K562 (cell line): ENCODE measurements at regions not wholly inside any gene's neighbourhood (a gene's known extent, or its start where the extent isn't known, plus 50 kb on each side); places are given as distances from the start of the nearest gene placed in this dataset.

Experiments
- ATAC-seq: fragments of 200-7000 bp; cut with Tn5 transposase; 3 replicates; pipeline ENCODE4 v1.9.1; 2020; ENCODE audit warnings: moderate library complexity
- BruUV-seq: library from RNA; stranded (reverse); fragments of 400-500 nt; replicated peaks from 2 replicates; lab custom pipeline; 2021; lab: Mats Ljungman, UMichigan
- CTCF ChIA-PET: fragments of 300-600 bp; formaldehyde crosslinking; extraction: SDS; loops from one replicate; lab custom pipeline; 2021; ENCODE audit warnings: low intra/inter-chr PET ratio; lab: Yijun Ruan, JAX
- POLR2A ChIA-PET: fragments of 300-600, 350-650 bp; sonication (Branson Sonifier 250); formaldehyde crosslinking; extraction: SDS; loops from one replicate; lab custom pipeline; 2021; ENCODE audit warnings: antibody characterized with exemption, inconsistent platforms; lab: Yijun Ruan, JAX
- DNase-seq, 4 experiments: peaks; one replicate each; pipeline versions ENCODE4 v3.0.0 to v3.0.0-alpha.2; 2011 to 2018; ENCODE audit warnings: low spot score in 3 of 4, mixed read lengths in 3 of 4; ENCODE audit errors: extremely low read depth in 1 of 4
- FAIRE-seq: peaks from 2 replicates; lab custom pipeline; 2011; peaks lifted over from hg19 to GRCh38; lab: Jason Lieb, UNC
- H2AFZ ChIP-seq: 2 replicates; pipeline ENCODE4 v1.6.0; 2011; ENCODE audit warnings: low read depth, low read length, control low read depth, inconsistent platforms
- H3K27ac ChIP-seq: fragments of 200-600 bp; 3 replicates; pipeline ENCODE4 v1.8.0; 2011; ENCODE audit warnings: low read depth, mild to moderate bottlenecking, control low read depth, inconsistent platforms, low read length, moderate library complexity, mixed read lengths; ENCODE audit errors: extremely low read depth
- H3K27me3 ChIP-seq, 2 experiments: fragments of 300-600 bp in 1 of 2; 2 replicates in 1 of 2; 3 replicates in 1 of 2; pipeline versions ENCODE4 v1.6.0 to v1.8.0; 2011; ENCODE audit warnings: inconsistent platforms in 2 of 2, low read length in 2 of 2, mild to moderate bottlenecking in 1 of 2, mixed read lengths in 1 of 2, moderate library complexity in 1 of 2; ENCODE audit not compliant: control insufficient read depth in 2 of 2, insufficient read depth in 2 of 2
- H3K36me3 ChIP-seq: fragments of 300-600 bp; 3 replicates; pipeline ENCODE4 v1.8.0; 2011; ENCODE audit warnings: mild to moderate bottlenecking, low read length, inconsistent platforms; ENCODE audit not compliant: control insufficient read depth, insufficient read depth
- H3K4me1 ChIP-seq, 2 experiments: fragments of 200-600 bp in 1 of 2; replicated peaks in 1 of 2; 2 replicates in 1 of 2; 3 replicates in 1 of 2; pipeline versions ENCODE4 v1.5.1 to v1.8.0; 2011; ENCODE audit warnings: inconsistent platforms in 2 of 2, low read length in 2 of 2, mild to moderate bottlenecking in 1 of 2, mixed read lengths in 1 of 2, moderate library complexity in 1 of 2; ENCODE audit not compliant: control insufficient read depth in 2 of 2, insufficient read depth in 2 of 2
- H3K4me2 ChIP-seq: 2 replicates; pipeline ENCODE4 v1.6.1; 2011; ENCODE audit warnings: low read length, control low read depth, inconsistent platforms, mixed read lengths; ENCODE audit not compliant: insufficient read depth
- H3K4me3 ChIP-seq: fragments of 200-600 bp; sonication (generic), shearing (Covaris generic); 2 replicates; pipeline ENCODE4 v1.5.1; 2016; ENCODE audit warnings: control low read depth, inconsistent platforms
- H3K79me2 ChIP-seq: fragments of 200-600 bp; 3 replicates; pipeline ENCODE4 v1.8.0; 2011; ENCODE audit warnings: low read length, inconsistent platforms; ENCODE audit not compliant: control insufficient read depth, insufficient read depth
- H3K9ac ChIP-seq, 2 experiments: 2 replicates each; pipeline versions ENCODE4 v1.6.0 to v1.6.1; 2011; ENCODE audit warnings: low read depth in 2 of 2, low read length in 2 of 2, control low read depth in 1 of 2, inconsistent platforms in 1 of 2, mild to moderate bottlenecking in 1 of 2, mixed read lengths in 1 of 2; ENCODE audit not compliant: insufficient read depth in 1 of 2
- H3K9me1 ChIP-seq: one replicate; pipeline ENCODE4 v1.6.0; 2011; ENCODE audit warnings: inconsistent platforms, mild to moderate bottlenecking, low read length, moderate library complexity; ENCODE audit not compliant: control insufficient read depth, insufficient read depth
- H3K9me3 ChIP-seq: replicated peaks from 2 replicates; pipeline ENCODE4 v1.5.1; 2011; ENCODE audit warnings: low read depth, low read length, inconsistent platforms; ENCODE audit not compliant: control insufficient read depth, insufficient read depth
- H4K20me1 ChIP-seq: replicated peaks from 2 replicates; pipeline ENCODE4 v1.6.1; 2011; ENCODE audit warnings: low read length, inconsistent platforms, mixed read lengths; ENCODE audit not compliant: control insufficient read depth, insufficient read depth
- CCNT2 ChIP-seq: IDR thresholded peaks from 2 replicates; pipeline ENCODE4 v1.6.1; 2011; ENCODE audit warnings: borderline replicate concordance, low read depth, mild to moderate bottlenecking, moderate library complexity, mixed read lengths, low read length; ENCODE audit not compliant: insufficient read length; ENCODE audit errors: extremely low read depth
- CREB1 ChIP-seq, 2 experiments: sonication (generic) in 1 of 2; formaldehyde crosslinking in 1 of 2; IDR thresholded peaks; 2 replicates each; pipeline versions ENCODE4 v1.6.1 to v1.8.0; 2012 to 2022; ENCODE audit warnings: inconsistent platforms in 1 of 2, mild to moderate bottlenecking in 1 of 2, missing genetic modification reagents in 1 of 2, moderate library complexity in 1 of 2
- EHMT2 ChIP-seq: fragments of 450-650 bp; IDR thresholded peaks from 2 replicates; pipeline ENCODE4 v1.6.1; 2018; ENCODE audit warnings: antibody characterized with exemption
- KLF6 ChIP-seq: fragments of 250-450 bp; sonication (Bioruptor Pico); IDR thresholded peaks from 2 replicates; pipeline ENCODE4 v1.4.0; 2020; ENCODE audit warnings: mild to moderate bottlenecking, moderate library complexity, borderline replicate concordance
- NFYB ChIP-seq: IDR thresholded peaks from 2 replicates; pipeline ENCODE4 v1.6.1; 2011; ENCODE audit warnings: mild to moderate bottlenecking, moderate library complexity; ENCODE audit not compliant: insufficient read length; ENCODE audit errors: extremely low read depth
- TCF15 ChIP-seq: fragments of 250-450 bp; sonication (Bioruptor Pico); IDR thresholded peaks from 2 replicates; pipeline ENCODE4 v1.8.0; 2022; ENCODE audit warnings: moderate library complexity, mild to moderate bottlenecking, inconsistent platforms
- ZNF639 ChIP-seq, 2 experiments: fragments of 200-800 bp in 1 of 2; sonication (Bioruptor generic) in 1 of 2; sonication (generic) in 1 of 2; formaldehyde crosslinking in 1 of 2; IDR thresholded peaks in 1 of 2; conservative IDR thresholded peaks in 1 of 2; 2 replicates each; pipeline versions ENCODE4 v1.5.0 to v1.6.1; 2016 to 2020; ENCODE audit warnings: missing compliant biosample characterization in 1 of 2, missing genetic modification characterization in 1 of 2, missing genetic modification reagents in 1 of 2
- WGBS: fragments of 100-300 bp; shearing (Covaris generic); methylation state at CpG from one replicate; pipeline ENCODE4 v1.1.6; 2016; ENCODE audit warnings: low coverage, mixed read lengths; ENCODE audit not compliant: insufficient coverage; ENCODE audit errors: missing lambda C conversion rate; 5-methylcytosine and 5-hydroxymethylcytosine counted together
- in situ Hi-C: fragments of 300-500 bp; cut with MboI; formaldehyde crosslinking; loops from 4 replicates; pipeline ENCODE4 v1.15.0; 2018; ENCODE audit warnings: inconsistent platforms, mixed read lengths
- intact Hi-C: fragments of 100-400 bp; cut with micrococcal nuclease; formaldehyde crosslinking; loops from 2 replicates; pipeline ENCODE4 v1.14.2; 2022
- TF ChIP-seq, protein P1 (sequence below): sonication (generic); formaldehyde crosslinking; IDR thresholded peaks from 2 replicates; pipeline ENCODE4 v1.4.0; 2020; ENCODE audit warnings: mild to moderate bottlenecking, missing genetic modification reagents
- TF ChIP-seq, protein P2 (sequence below): fragments of 450-650 bp; formaldehyde crosslinking; IDR thresholded peaks from 2 replicates; pipeline ENCODE4 v1.4.0; 2022; ENCODE audit warnings: missing genetic modification characterization

- WGBS: 0% methylated on average over 1 of the region's 1 CpG
- intact Hi-C loops (no loop called here), in situ Hi-C loops (no loop called here)
- Histone ChIP-seq H3K4me1 (no peaks in the 10 kb centered on the region), H3K27me3 (no peaks in the 10 kb centered on the region), H3K79me2 (no peaks in the 10 kb centered on the region), H3K9me3 (no peaks in the 10 kb centered on the region), H3K9me1 (no peaks in the 10 kb centered on the region), H2AFZ (no peak overlapping the region), H3K36me3 (no peaks in the 10 kb centered on the region), H4K20me1 (no peaks in the 10 kb centered on the region), H3K9ac (no peak overlapping the region), H3K27ac (no peak overlapping the region), H3K4me2 (no peak overlapping the region), H3K4me3 (no peak overlapping the region)
- DNase-seq: no peak
- FAIRE-seq: no peak
- ChIA-PET CTCF (no interaction called here), POLR2A (no interaction called here)
- TF ChIP-seq EHMT2: no peak
- no TSS peak for BruUV-seq
- no peak for ATAC-seq
Observed at GRCh38 chr10:57830877-57831560, 436.7 kb downstream of the IPMK start.

- no TSS peak for BruUV-seq
- CTCF ChIA-PET: no interaction called here
- FAIRE-seq: no peak
- TF ChIP-seq ZNF639 (CRISPR knock-in tag; conservative IDR thresholded peaks at IDR 0.05 in 1 of 2, IDR thresholded peaks at IDR 0.05 in 1 of 2): no peak
- no peak for TF ChIP-seq NFYB
- no peak for TF ChIP-seq CCNT2
- no peak for TF ChIP-seq TCF15 (CRISPR knock-in tag)
- TF ChIP-seq CREB1 (IDR thresholded peaks at IDR 0.05): no peak
- no peak for TF ChIP-seq CREB1 (CRISPR knock-in tag; IDR thresholded peaks at IDR 0.05)
- TF ChIP-seq KLF6 (CRISPR knock-in tag): no peak
- TF ChIP-seq, protein P1, sequence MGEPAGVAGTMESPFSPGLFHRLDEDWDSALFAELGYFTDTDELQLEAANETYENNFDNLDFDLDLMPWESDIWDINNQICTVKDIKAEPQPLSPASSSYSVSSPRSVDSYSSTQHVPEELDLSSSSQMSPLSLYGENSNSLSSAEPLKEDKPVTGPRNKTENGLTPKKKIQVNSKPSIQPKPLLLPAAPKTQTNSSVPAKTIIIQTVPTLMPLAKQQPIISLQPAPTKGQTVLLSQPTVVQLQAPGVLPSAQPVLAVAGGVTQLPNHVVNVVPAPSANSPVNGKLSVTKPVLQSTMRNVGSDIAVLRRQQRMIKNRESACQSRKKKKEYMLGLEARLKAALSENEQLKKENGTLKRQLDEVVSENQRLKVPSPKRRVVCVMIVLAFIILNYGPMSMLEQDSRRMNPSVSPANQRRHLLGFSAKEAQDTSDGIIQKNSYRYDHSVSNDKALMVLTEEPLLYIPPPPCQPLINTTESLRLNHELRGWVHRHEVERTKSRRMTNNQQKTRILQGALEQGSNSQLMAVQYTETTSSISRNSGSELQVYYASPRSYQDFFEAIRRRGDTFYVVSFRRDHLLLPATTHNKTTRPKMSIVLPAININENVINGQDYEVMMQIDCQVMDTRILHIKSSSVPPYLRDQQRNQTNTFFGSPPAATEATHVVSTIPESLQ (CRISPR knock-in tag): no peak
- TF ChIP-seq, protein P2, sequence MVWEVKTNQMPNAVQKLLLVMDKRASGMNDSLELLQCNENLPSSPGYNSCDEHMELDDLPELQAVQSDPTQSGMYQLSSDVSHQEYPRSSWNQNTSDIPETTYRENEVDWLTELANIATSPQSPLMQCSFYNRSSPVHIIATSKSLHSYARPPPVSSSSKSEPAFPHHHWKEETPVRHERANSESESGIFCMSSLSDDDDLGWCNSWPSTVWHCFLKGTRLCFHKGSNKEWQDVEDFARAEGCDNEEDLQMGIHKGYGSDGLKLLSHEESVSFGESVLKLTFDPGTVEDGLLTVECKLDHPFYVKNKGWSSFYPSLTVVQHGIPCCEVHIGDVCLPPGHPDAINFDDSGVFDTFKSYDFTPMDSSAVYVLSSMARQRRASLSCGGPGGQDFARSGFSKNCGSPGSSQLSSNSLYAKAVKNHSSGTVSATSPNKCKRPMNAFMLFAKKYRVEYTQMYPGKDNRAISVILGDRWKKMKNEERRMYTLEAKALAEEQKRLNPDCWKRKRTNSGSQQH: no peak
Observed at GRCh38 chr10:57825015-57825414, 442.7 kb downstream of the IPMK start.

More at GRCh38 chr10:57825015-57825414, 442.7 kb downstream of the IPMK start:
- Histone ChIP-seq H4K20me1 (no peaks in the 10 kb centered on the region), H3K27ac (no peak overlapping the region), H3K4me2 (no peak overlapping the region), H3K9me3 (no peaks in the 10 kb centered on the region), H3K9ac (no peak overlapping the region), H3K4me1 (no peaks in the 10 kb centered on the region), H3K79me2 (no peaks in the 10 kb centered on the region), H3K4me3 (no peak overlapping the region), H3K27me3 (no peaks in the 10 kb centered on the region), H2AFZ (no peak overlapping the region), H3K36me3 (no peaks in the 10 kb centered on the region), H3K9me1 (no peaks in the 10 kb centered on the region)
- DNase-seq (no peak), ATAC-seq (no peak)
- POLR2A ChIA-PET: no interaction called here
- intact Hi-C loops (no loop called here), in situ Hi-C loops (no loop called here)
